Hepatocyte (in vitro differentiated cells): ENCODE measurements at regions not wholly inside any gene's neighbourhood (a gene's known extent, or its start where the extent isn't known, plus 50 kb on each side); places are given as distances from the start of the nearest gene placed in this dataset.

Experiments
- DNase-seq: peaks from one replicate; pipeline ENCODE4 v3.0.0-alpha.2; 2016; ENCODE audit warnings: low spot score
- H2AFZ ChIP-seq: fragments of 200-600 bp; sonication (generic); 2 replicates; pipeline ENCODE4 v1.6.0; 2016; ENCODE audit warnings: antibody characterized with exemption, mild to moderate bottlenecking
- H3K27ac ChIP-seq: fragments of 200-600 bp; sonication (generic); 2 replicates; pipeline ENCODE4 v1.5.1; 2016; ENCODE audit warnings: mild to moderate bottlenecking
- H3K27me3 ChIP-seq: fragments of 200-600 bp; sonication (generic); 2 replicates; pipeline ENCODE4 v1.6.1; 2016
- H3K36me3 ChIP-seq: fragments of 200-600 bp; sonication (generic); replicated peaks from 2 replicates; pipeline ENCODE4 v1.5.1; 2016; ENCODE audit warnings: low read depth; ENCODE audit not compliant: insufficient read depth
- H3K4me1 ChIP-seq: fragments of 200-600 bp; sonication (generic); 2 replicates; pipeline ENCODE4 v1.5.1; 2016; ENCODE audit warnings: mild to moderate bottlenecking, moderate library complexity; ENCODE audit not compliant: insufficient read depth
- H3K4me2 ChIP-seq: fragments of 200-600 bp; sonication (generic); 2 replicates; pipeline ENCODE4 v1.6.0; 2016
- H3K4me3 ChIP-seq: fragments of 200-600 bp; sonication (generic); 2 replicates; pipeline ENCODE4 v1.5.1; 2016; ENCODE audit warnings: mild to moderate bottlenecking
- H3K79me2 ChIP-seq: fragments of 200-600 bp; sonication (generic); 2 replicates; pipeline ENCODE4 v1.6.0; 2017; ENCODE audit warnings: mild to moderate bottlenecking
- H3K9me2 ChIP-seq: fragments of 200-600 bp; sonication (generic); replicated peaks from 2 replicates; pipeline ENCODE4 v1.6.0; 2017; ENCODE audit warnings: mild to moderate bottlenecking; ENCODE audit not compliant: insufficient read depth
- H3K9me3 ChIP-seq: fragments of 200-600 bp; sonication (generic); 2 replicates; pipeline ENCODE4 v1.5.1; 2016; ENCODE audit warnings: low read depth, mild to moderate bottlenecking
- H4K20me1 ChIP-seq: fragments of 200-600 bp; sonication (generic); 2 replicates; pipeline ENCODE4 v1.6.0; 2016; ENCODE audit warnings: mild to moderate bottlenecking; ENCODE audit not compliant: insufficient read depth, poor library complexity, severe bottlenecking
- CTCF ChIP-seq: fragments of 200-600 bp; sonication (generic); IDR thresholded peaks from 2 replicates; pipeline ENCODE4 v1.5.1; 2016; ENCODE audit warnings: antibody characterized with exemption, mild to moderate bottlenecking; ENCODE audit not compliant: poor library complexity
- EZH2 ChIP-seq: fragments of 200-600 bp; sonication (generic); IDR thresholded peaks from 2 replicates; pipeline ENCODE4 v1.6.1; 2016; ENCODE audit warnings: antibody characterized with exemption, mild to moderate bottlenecking, borderline replicate concordance
- EZH2phosphoT487 ChIP-seq: fragments of 200-600 bp; sonication (generic); IDR thresholded peaks from one replicate; pipeline ENCODE4 v1.6.1; 2018; ENCODE audit warnings: antibody characterized with exemption, mild to moderate bottlenecking, low read depth, moderate library complexity; ENCODE audit not compliant: unreplicated experiment, severe bottlenecking
- WGBS: methylation state at CpG from one replicate; pipeline ENCODE4 v1.1.6; 2016; ENCODE audit warnings: low lambda C conversion rate; ENCODE audit errors: missing lambda C conversion rate; 5-methylcytosine and 5-hydroxymethylcytosine counted together

GRCh38 chr16:26447570-26447969, 619.2 kb upstream of the C16orf82 start:
- no peak overlapping the region for H3K4me3 ChIP-seq
- no peak overlapping the region for H3K4me2 ChIP-seq
- H3K36me3 ChIP-seq, result no peaks in the 10 kb centered on the region
- H3K4me1 ChIP-seq, result no peaks in the 10 kb centered on the region
- no peak for DNase-seq
- no peaks in the 10 kb centered on the region for H3K9me2 ChIP-seq
- H3K27me3 ChIP-seq, result no peaks in the 10 kb centered on the region
- H3K9me3 ChIP-seq, result no peaks in the 10 kb centered on the region
- H2AFZ ChIP-seq, result no peak overlapping the region
- TF ChIP-seq EZH2phosphoT487 (no peak), CTCF (no peak), EZH2 (no peak)
- no peaks in the 10 kb centered on the region for H4K20me1 ChIP-seq
- no peak overlapping the region for H3K27ac ChIP-seq
- 88% methylated on average over 5 of the region's 5 CpGs for WGBS
- H3K79me2 ChIP-seq, result no peaks in the 10 kb centered on the region

- Histone ChIP-seq H3K27me3 (no peaks in the 10 kb centered on the region), H3K4me2 (no peak overlapping the region), H3K4me3 (no peak overlapping the region), H4K20me1 (no peaks in the 10 kb centered on the region), H3K36me3 (no peaks in the 10 kb centered on the region), H3K9me3 (no peaks in the 10 kb centered on the region), H3K4me1 (no peaks in the 10 kb centered on the region), H3K9me2 (no peaks in the 10 kb centered on the region), H2AFZ (no peak overlapping the region), H3K27ac (no peak overlapping the region), H3K79me2 (no peaks in the 10 kb centered on the region)
- peak; percentile 16 for TF ChIP-seq CTCF
- TF ChIP-seq EZH2phosphoT487, result no peak
- no peak for TF ChIP-seq EZH2
- 50% methylated on average over 1 of the region's 1 CpG for WGBS
- DNase-seq, result no peak
Observed at GRCh38 chr16:26453215-26453614, 613.5 kb upstream of the C16orf82 start.

GRCh38 chr16:26454102-26454501, 612.6 kb upstream of the C16orf82 start:
- no peaks in the 10 kb centered on the region for H3K79me2 ChIP-seq
- H3K4me1 ChIP-seq, result no peaks in the 10 kb centered on the region
- no peak overlapping the region for H3K27ac ChIP-seq
- H3K9me3 ChIP-seq, result no peaks in the 10 kb centered on the region
- TF ChIP-seq CTCF (no peak), EZH2phosphoT487 (no peak), EZH2 (no peak)
- H3K9me2 ChIP-seq, result no peaks in the 10 kb centered on the region
- H2AFZ ChIP-seq, result no peak overlapping the region
- no peaks in the 10 kb centered on the region for H4K20me1 ChIP-seq
- H3K4me2 ChIP-seq, result no peak overlapping the region
- peak; percentile 29 for DNase-seq
- WGBS, result 60% methylated on average over 2 of the region's 2 CpGs
- no peaks in the 10 kb centered on the region for H3K36me3 ChIP-seq
- no peaks in the 10 kb centered on the region for H3K27me3 ChIP-seq
- no peak overlapping the region for H3K4me3 ChIP-seq

- TF ChIP-seq CTCF (no peak), EZH2 (no peak), EZH2phosphoT487 (no peak)
- WGBS, result 94% methylated on average over 8 of the region's 8 CpGs
- Histone ChIP-seq H3K36me3 (no peaks in the 10 kb centered on the region), H3K27ac (no peak overlapping the region), H3K9me3 (no peaks in the 10 kb centered on the region), H2AFZ (no peak overlapping the region), H3K27me3 (no peaks in the 10 kb centered on the region), H3K4me3 (no peak overlapping the region), H3K4me2 (no peak overlapping the region), H3K79me2 (no peaks in the 10 kb centered on the region), H3K9me2 (no peaks in the 10 kb centered on the region), H3K4me1 (no peaks in the 10 kb centered on the region), H4K20me1 (no peaks in the 10 kb centered on the region)
- no peak for DNase-seq
Observed at GRCh38 chr16:26456074-26456473, 610.7 kb upstream of the C16orf82 start.
